Glutamatergic neuron (in vitro differentiated cells): ENCODE measurements at regions not wholly inside any gene's neighbourhood (a gene's known extent, or its start where the extent isn't known, plus 50 kb on each side); places are given as distances from the start of the nearest gene placed in this dataset.

ENCODE experiments used
- DNase-seq: peaks from one replicate; pipeline ENCODE4 v3.0.0; 2022
- H3K27ac Mint-ChIP-seq: one replicate; pipeline ENCODE4 v1.8.0; 2020; ENCODE audit warnings: mild to moderate bottlenecking, mixed read lengths, inconsistent platforms; ENCODE audit not compliant: unreplicated experiment
- H3K27me3 Mint-ChIP-seq: one replicate; pipeline ENCODE4 v1.8.0; 2020; ENCODE audit warnings: mild to moderate bottlenecking, moderate library complexity, mixed read lengths, inconsistent platforms; ENCODE audit not compliant: unreplicated experiment
- H3K36me3 Mint-ChIP-seq: one replicate; pipeline ENCODE4 v1.8.0; 2020; ENCODE audit warnings: mild to moderate bottlenecking, mixed read lengths, inconsistent platforms; ENCODE audit not compliant: unreplicated experiment
- H3K4me1 Mint-ChIP-seq: one replicate; pipeline ENCODE4 v1.8.0; 2020; ENCODE audit warnings: mild to moderate bottlenecking, low read depth, mixed read lengths, inconsistent platforms; ENCODE audit not compliant: unreplicated experiment
- H3K4me3 Mint-ChIP-seq: one replicate; pipeline ENCODE4 v1.8.0; 2020; ENCODE audit warnings: mild to moderate bottlenecking, mixed read lengths, inconsistent platforms; ENCODE audit not compliant: unreplicated experiment
- H3K9me3 Mint-ChIP-seq: one replicate; pipeline ENCODE4 v1.8.0; 2020; ENCODE audit warnings: mild to moderate bottlenecking, moderate library complexity, mixed read lengths, inconsistent platforms; ENCODE audit not compliant: unreplicated experiment
- CTCF ChIP-seq: fragments of 200-600 bp; sonication (generic); IDR thresholded peaks from one replicate; pipeline ENCODE4 v1.5.0; 2021; ENCODE audit not compliant: partially characterized antibody, unreplicated experiment

GRCh38 chr20:22006306-22006705 is 300.8 kb downstream of the PAX1 start:
- no peak overlapping the region for H3K4me3 Mint-ChIP-seq
- peaks cover 5% of the 10 kb centered on the region for H3K9me3 Mint-ChIP-seq
- no peaks in the 10 kb centered on the region for H3K4me1 Mint-ChIP-seq
- H3K27ac Mint-ChIP-seq = no peak overlapping the region
- DNase-seq = no peak
- no peak for TF ChIP-seq CTCF
- no peaks in the 10 kb centered on the region for H3K27me3 Mint-ChIP-seq
- H3K36me3 Mint-ChIP-seq = no peaks in the 10 kb centered on the region

GRCh38 chr20:22005535-22005934 is 300.1 kb downstream of the PAX1 start:
- Mint-ChIP-seq H3K36me3 (no peaks in the 10 kb centered on the region), H3K4me3 (no peak overlapping the region), H3K4me1 (no peaks in the 10 kb centered on the region), H3K27me3 (no peaks in the 10 kb centered on the region), H3K9me3 (peaks cover 3% of the 10 kb centered on the region), H3K27ac (no peak overlapping the region)
- DNase-seq = no peak
- no peak for TF ChIP-seq CTCF

- no peak overlapping the region for H3K4me3 Mint-ChIP-seq
- DNase-seq = no peak
- no peak overlapping the region for H3K27ac Mint-ChIP-seq
- no peaks in the 10 kb centered on the region for H3K27me3 Mint-ChIP-seq
- no peaks in the 10 kb centered on the region for H3K36me3 Mint-ChIP-seq
- H3K4me1 Mint-ChIP-seq = no peaks in the 10 kb centered on the region
- peaks cover 3% of the 10 kb centered on the region for H3K9me3 Mint-ChIP-seq
- no peak for TF ChIP-seq CTCF
These were observed 299.5 kb downstream of the PAX1 start for GRCh38 chr20:22004946-22005345.

- Mint-ChIP-seq H3K27me3 (no peaks in the 10 kb centered on the region), H3K27ac (no peak overlapping the region)
These were observed 298.2 kb downstream of the PAX1 start for GRCh38 chr20:22003680-22004079.

GRCh38 chr20:22001886-22002285 is 296.4 kb downstream of the PAX1 start:
- no peaks in the 10 kb centered on the region for H3K27me3 Mint-ChIP-seq
- H3K27ac Mint-ChIP-seq = no peak overlapping the region
- no peak for TF ChIP-seq CTCF
- H3K9me3 Mint-ChIP-seq = no peaks in the 10 kb centered on the region
- H3K36me3 Mint-ChIP-seq = no peaks in the 10 kb centered on the region
- H3K4me1 Mint-ChIP-seq = no peaks in the 10 kb centered on the region
- no peak overlapping the region for H3K4me3 Mint-ChIP-seq
- no peak for DNase-seq

More at GRCh38 chr20:22003680-22004079, 298.2 kb downstream of the PAX1 start:
- no peak for DNase-seq
- Mint-ChIP-seq H3K4me3 (no peak overlapping the region), H3K9me3 (peaks cover 3% of the 10 kb centered on the region), H3K4me1 (no peaks in the 10 kb centered on the region), H3K36me3 (no peaks in the 10 kb centered on the region)
- no peak for TF ChIP-seq CTCF
